Skeletal muscle tissue (tissue), 3 donors: ENCODE measurements at regions not wholly inside any gene's neighbourhood (a gene's known extent, or its start where the extent isn't known, plus 50 kb on each side); places are given as distances from the start of the nearest gene placed in this dataset.
"Not testable (repeated sequence)": the region's sequence is repeated elsewhere in the genome, so short reads cannot be mapped to it uniquely, and the experiment has no call there.

Experiments used
- H3K27ac ChIP-seq: one replicate; pipeline ENCODE4 v1.7.0; 2013; ENCODE audit warnings: mild to moderate bottlenecking, low read depth, low read length, inconsistent platforms
- H3K27me3 ChIP-seq, 3 donors: one replicate each; pipeline ENCODE4 v1.7.0; 2013; ENCODE audit warnings: low read length in 3 of 3; ENCODE audit not compliant: control insufficient read depth in 3 of 3, insufficient read depth in 3 of 3
- H3K36me3 ChIP-seq, 3 donors: one replicate each; pipeline ENCODE4 v1.7.0; 2013; ENCODE audit warnings: low read length in 3 of 3; ENCODE audit not compliant: control insufficient read depth in 3 of 3, insufficient read depth in 3 of 3
- H3K4me1 ChIP-seq, 3 donors: one replicate each; pipeline ENCODE4 v1.7.0; 2013; ENCODE audit warnings: low read length in 3 of 3, mild to moderate bottlenecking in 3 of 3; ENCODE audit not compliant: control insufficient read depth in 3 of 3, insufficient read depth in 3 of 3
- H3K4me3 ChIP-seq, 3 donors: one replicate each; pipeline ENCODE4 v1.7.0; 2013; ENCODE audit warnings: low read length in 3 of 3
- H3K9ac ChIP-seq, 3 donors: one replicate each; pipeline ENCODE4 v1.7.0; 2013; ENCODE audit warnings: low read length in 3 of 3, mild to moderate bottlenecking in 3 of 3, moderate library complexity in 2 of 3, low read depth in 1 of 3
- H3K9me3 ChIP-seq, 3 donors: one replicate each; pipeline ENCODE4 v1.7.0; 2013; ENCODE audit warnings: low read length in 3 of 3; ENCODE audit not compliant: control insufficient read depth in 3 of 3
- donor health status: Osteomylitis.

GRCh38 chr3:135636596-135636995 lies 328.9 kb upstream of the PPP2R3A start:
- H3K36me3 ChIP-seq = no peaks in the 10 kb centered on the region
- H3K9me3 ChIP-seq = no peaks in the 10 kb centered on the region
- H3K27ac ChIP-seq = no peak overlapping the region
- H3K27me3 ChIP-seq = no peaks in the 10 kb centered on the region
- H3K9ac ChIP-seq = no peak overlapping the region
- H3K4me3 ChIP-seq = no peak overlapping the region
- H3K4me1 ChIP-seq = no peaks in the 10 kb centered on the region

- Histone ChIP-seq H3K9me3 (no peaks in the 10 kb centered on the region), H3K27me3 (no peaks in the 10 kb centered on the region), H3K27ac (no peak overlapping the region), H3K36me3 (no peaks in the 10 kb centered on the region), H3K9ac (no peak overlapping the region), H3K4me3 (no peak overlapping the region), H3K4me1 (no peaks in the 10 kb centered on the region)
Observed at GRCh38 chr3:135637013-135637412, 328.5 kb upstream of the PPP2R3A start.

- Histone ChIP-seq H3K4me3 (no peak overlapping the region), H3K27me3 (no peaks in the 10 kb centered on the region), H3K4me1 (no peaks in the 10 kb centered on the region), H3K36me3 (no peaks in the 10 kb centered on the region), H3K9me3 (no peaks in the 10 kb centered on the region), H3K9ac (no peak overlapping the region), H3K27ac (no peak overlapping the region)
Observed at GRCh38 chr3:135641761-135642160, 323.8 kb upstream of the PPP2R3A start.

GRCh38 chr3:135645541-135645940 lies 320.0 kb upstream of the PPP2R3A start:
- no peaks in the 10 kb centered on the region for H3K36me3 ChIP-seq
- no peaks in the 10 kb centered on the region for H3K9me3 ChIP-seq
- H3K27me3 ChIP-seq = no peaks in the 10 kb centered on the region
- no peak overlapping the region for H3K27ac ChIP-seq
- no peak overlapping the region for H3K4me3 ChIP-seq
- no peak overlapping the region for H3K9ac ChIP-seq
- no peaks in the 10 kb centered on the region for H3K4me1 ChIP-seq

DNA sequence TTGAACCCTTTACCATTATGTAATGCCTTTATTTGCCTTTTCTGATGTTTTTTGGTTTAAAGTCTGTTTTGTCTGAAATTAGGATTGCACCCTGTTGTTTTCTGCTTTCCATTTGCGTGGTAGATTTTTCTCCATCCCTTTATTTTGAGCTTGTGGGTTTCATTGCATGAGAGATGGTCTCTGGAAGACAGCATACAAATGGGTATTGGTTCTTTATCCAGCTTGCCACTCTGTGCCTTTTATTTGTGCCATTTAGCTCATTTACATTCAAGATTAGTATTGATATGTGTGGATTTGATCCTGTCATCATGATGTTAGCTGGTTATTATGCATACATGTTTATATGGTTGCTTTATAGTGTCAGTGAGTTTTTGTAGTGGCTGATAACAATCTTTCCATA lies 318.7 kb upstream of the PPP2R3A start:
- Histone ChIP-seq H3K9me3 (no peaks in the 10 kb centered on the region), H3K27me3 (no peaks in the 10 kb centered on the region), H3K4me1 (no peaks in the 10 kb centered on the region), H3K27ac (no peak overlapping the region), H3K9ac (no peak overlapping the region), H3K36me3 (no peaks in the 10 kb centered on the region), H3K4me3 (no peak overlapping the region)

DNA sequence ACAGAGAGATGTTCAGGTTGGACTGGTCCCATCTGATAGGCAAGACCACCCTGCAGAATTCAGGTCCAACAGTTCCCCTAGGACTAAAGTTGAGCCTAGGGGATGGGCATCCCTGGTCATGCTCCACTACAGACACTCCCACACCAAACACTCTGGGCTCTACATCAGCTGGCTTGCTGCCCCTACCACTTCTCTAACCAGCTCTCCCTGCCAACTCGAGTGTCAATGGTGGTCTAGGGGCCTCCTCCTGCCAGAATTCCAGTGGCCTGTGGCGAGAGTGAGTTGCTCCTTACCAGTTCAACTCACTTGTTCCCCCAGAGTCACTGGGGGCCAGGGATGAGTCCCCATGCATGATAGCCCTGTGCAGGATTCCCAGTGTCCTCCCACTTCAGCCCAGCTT lies 316.2 kb upstream of the PPP2R3A start:
- no peaks in the 10 kb centered on the region for H3K4me1 ChIP-seq
- no peak overlapping the region for H3K4me3 ChIP-seq
- no peak overlapping the region for H3K27ac ChIP-seq
- H3K9ac ChIP-seq = no peak overlapping the region
- no peaks in the 10 kb centered on the region for H3K36me3 ChIP-seq
- H3K9me3 ChIP-seq = no peaks in the 10 kb centered on the region
- H3K27me3 ChIP-seq = no peaks in the 10 kb centered on the region

DNA sequence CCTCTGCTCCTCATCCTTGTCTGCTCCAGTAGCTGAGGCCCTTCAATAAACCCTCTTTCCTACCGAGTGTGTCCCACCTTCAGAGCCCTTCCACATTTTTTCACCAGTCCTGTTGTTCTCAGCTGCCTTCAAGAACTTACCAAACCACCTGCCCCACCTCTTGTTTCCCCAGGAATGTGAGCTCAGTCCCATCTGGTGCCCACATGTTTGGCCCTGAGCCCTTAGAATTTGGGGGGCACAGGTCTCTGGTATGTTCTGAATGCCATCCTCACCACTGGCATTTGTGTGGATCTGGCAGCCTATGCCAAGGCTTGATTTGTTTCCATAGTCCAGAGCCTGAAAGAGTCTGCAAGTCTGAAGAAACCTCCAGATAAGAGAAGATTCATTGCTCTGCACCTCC lies 315.2 kb upstream of the PPP2R3A start:
- H3K9me3 ChIP-seq = no peaks in the 10 kb centered on the region
- H3K27me3 ChIP-seq = no peaks in the 10 kb centered on the region
- H3K36me3 ChIP-seq = no peaks in the 10 kb centered on the region
- H3K4me1 ChIP-seq = no peaks in the 10 kb centered on the region
- H3K9ac ChIP-seq = no peak overlapping the region
- H3K27ac ChIP-seq = no peak overlapping the region
- no peak overlapping the region for H3K4me3 ChIP-seq

GRCh38 chr3:135652388-135652787 lies 313.1 kb upstream of the PPP2R3A start:
- Histone ChIP-seq H3K4me1 (no peaks in the 10 kb centered on the region), H3K27ac (no peak overlapping the region), H3K36me3 (no peaks in the 10 kb centered on the region), H3K27me3 (no peaks in the 10 kb centered on the region), H3K9ac (no peak overlapping the region), H3K4me3 (no peak overlapping the region), H3K9me3 (no peaks in the 10 kb centered on the region)

GRCh38 chr3:135655328-135655727 lies 310.2 kb upstream of the PPP2R3A start:
- H3K4me1 ChIP-seq = no peaks in the 10 kb centered on the region
- H3K9me3 ChIP-seq = no peaks in the 10 kb centered on the region
- no peaks in the 10 kb centered on the region for H3K36me3 ChIP-seq
- no peaks in the 10 kb centered on the region for H3K27me3 ChIP-seq
- no peak overlapping the region for H3K9ac ChIP-seq
- H3K4me3 ChIP-seq = no peak overlapping the region
- no peak overlapping the region for H3K27ac ChIP-seq

DNA sequence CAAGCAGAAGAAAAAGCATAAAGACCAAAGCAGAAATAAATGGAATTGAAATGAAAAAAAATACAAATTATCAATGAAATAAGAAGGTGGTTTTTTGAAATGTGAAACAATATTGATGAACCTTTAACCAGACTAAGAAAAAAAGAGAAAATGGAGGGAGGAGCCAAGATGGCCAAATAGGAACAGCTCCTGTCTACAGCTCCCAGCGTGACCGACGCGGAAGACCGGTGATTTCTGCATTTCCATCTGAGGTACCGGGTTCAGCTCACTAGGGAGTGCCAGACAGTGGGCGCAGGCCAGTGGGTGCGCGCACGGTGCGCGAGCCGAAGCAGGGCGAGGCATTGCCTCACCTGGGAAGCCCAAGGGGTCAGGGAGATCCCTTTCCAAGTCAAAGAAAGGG lies 307.1 kb upstream of the PPP2R3A start:
- H3K27me3 ChIP-seq, H3K27ac ChIP-seq, H3K9me3 ChIP-seq, H3K9ac ChIP-seq, H3K4me1 ChIP-seq, H3K36me3 ChIP-seq, H3K4me3 ChIP-seq: not testable (repeated sequence)

DNA sequence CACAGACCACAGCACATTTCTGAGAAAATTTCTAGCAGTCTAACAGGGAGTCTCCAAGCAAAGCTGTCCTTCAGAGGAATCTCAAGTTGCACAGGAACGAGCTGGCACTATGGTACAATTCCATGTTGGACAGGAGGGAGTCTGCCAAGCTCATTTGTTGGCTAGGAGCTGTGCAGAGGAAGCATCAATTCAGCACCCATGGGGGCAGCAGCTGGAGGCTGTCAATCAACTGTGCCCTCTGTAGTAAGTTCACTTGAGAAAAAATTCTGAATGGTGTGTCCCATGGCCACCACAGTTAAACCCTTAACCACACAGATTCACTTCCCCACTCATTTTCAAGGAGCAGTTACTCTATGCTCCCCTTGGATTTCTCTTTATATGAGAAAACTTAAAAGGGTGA lies 298.5 kb upstream of the PPP2R3A start:
- no peak overlapping the region for H3K27ac ChIP-seq
- peaks cover 0 to 3% (median 0%) of the 10 kb centered on the region in 3 donors for H3K9me3 ChIP-seq
- no peaks in the 10 kb centered on the region for H3K27me3 ChIP-seq
- no peaks in the 10 kb centered on the region for H3K4me1 ChIP-seq
- no peak overlapping the region for H3K9ac ChIP-seq
- H3K4me3 ChIP-seq = no peak overlapping the region
- H3K36me3 ChIP-seq = no peaks in the 10 kb centered on the region
